ENCODE measurements at regions not wholly inside any gene's neighbourhood (a gene's known extent, or its start where the extent isn't known, plus 50 kb on each side); places are given as distances from the start of the nearest gene placed in this dataset.

DNA sequence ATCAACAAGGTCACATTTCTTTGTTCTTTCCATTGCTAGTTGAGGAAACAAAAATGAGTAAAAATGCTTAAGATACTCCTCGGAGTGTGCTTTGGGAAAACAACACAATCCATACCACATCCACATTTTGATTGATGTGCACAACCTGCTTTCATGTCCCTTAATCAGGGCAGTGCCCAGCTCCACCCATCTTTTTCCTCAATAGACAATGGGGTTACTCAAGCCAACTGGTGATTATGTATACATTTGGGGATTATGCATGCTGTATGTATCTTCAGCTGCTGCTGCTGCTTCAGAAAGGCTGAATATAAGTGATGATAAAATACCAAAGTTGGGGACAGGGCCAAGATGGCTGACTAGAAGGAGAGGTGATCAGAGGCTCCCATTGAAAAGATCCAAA, 155.2 kb upstream of the VGLL2 start:
- Histone ChIP-seq H2BK12ac (ENCODE audit: low read length in 2 of 2) (no peak overlapping the region), H3K27ac (ENCODE audit: low read length, poor library complexity, severe bottlenecking) (no peak overlapping the region), H2BK5ac (ENCODE audit: low read depth, low read length, poor library complexity, severe bottlenecking) (no peak overlapping the region), H4K8ac (ENCODE audit: low read length) (no peak overlapping the region), H3K9me3 (ENCODE audit: control insufficient read depth, low read length) (peaks cover 3% of the 10 kb centered on the region), H3K9ac (ENCODE audit: low read length) (no peak overlapping the region), H3K4me1 (ENCODE audit: control insufficient read depth, insufficient read depth, low read depth, low read length) (no peaks in the 10 kb centered on the region), H3K23ac (ENCODE audit: low read length in 2 of 2) (no peak overlapping the region), H2AFZ (ENCODE audit: low read depth, low read length) (no peak overlapping the region), H4K91ac (ENCODE audit: low read length) (no peak overlapping the region), H2AK5ac (ENCODE audit: low read length, severe bottlenecking) (no peak overlapping the region), H2BK120ac (ENCODE audit: low read depth, low read length) (no peak overlapping the region), H3K4me3 (ENCODE audit: insufficient read depth in 1 of 2, low read depth in 1 of 2, low read length in 2 of 2) (no peak overlapping the region), H3K4ac (ENCODE audit: low read depth in 1 of 2, low read length in 2 of 2) (no peak overlapping the region), H3K79me1 (replicated peaks; ENCODE audit: low read length, poor library complexity, severe bottlenecking) (no peaks in the 10 kb centered on the region), H3K27me3 (ENCODE audit: control insufficient read depth in 1 of 2, insufficient read depth in 1 of 2, low read length in 2 of 2) (no peaks in the 10 kb centered on the region), H3K36me3 (ENCODE audit: control insufficient read depth in 1 of 2, insufficient read depth in 2 of 2, low read depth in 1 of 2, low read length in 2 of 2) (no peaks in the 10 kb centered on the region), H3K4me2 (ENCODE audit: low read length, poor library complexity, severe bottlenecking) (no peak overlapping the region), H3K14ac (ENCODE audit: low read length in 2 of 2) (no peak overlapping the region), H3K18ac (ENCODE audit: low read depth in 1 of 2, low read length in 2 of 2) (no peak overlapping the region), H2BK15ac (ENCODE audit: low read depth, poor library complexity, severe bottlenecking) (no peak overlapping the region)
- no peak for DNase-seq
- WGBS, result 60% methylated on average over 1 of the region's 1 CpG

DNA sequence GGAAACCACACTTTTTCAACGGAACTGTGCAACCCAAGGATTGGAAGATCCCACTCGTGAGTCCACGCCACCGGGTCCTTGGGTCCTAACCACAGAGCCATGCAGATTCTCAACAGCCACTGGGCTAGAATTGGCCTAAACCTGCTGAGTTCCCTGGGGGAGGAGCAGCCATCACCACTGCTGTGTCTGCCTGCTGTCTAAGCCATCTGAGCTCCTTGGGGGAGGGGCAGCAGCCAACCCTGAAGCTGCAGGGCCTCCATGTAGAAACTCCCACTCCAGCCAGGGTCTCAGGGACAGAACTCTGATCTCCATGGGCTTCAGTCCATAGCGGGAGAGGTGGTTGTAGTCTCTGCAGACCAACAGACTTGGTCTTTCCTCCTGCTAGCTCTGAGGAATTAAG, 154.6 kb upstream of the VGLL2 start:
- no peaks in the 10 kb centered on the region for H3K4me1 ChIP-seq (ENCODE audit: control insufficient read depth, insufficient read depth, low read depth, low read length)
- peaks cover 3% of the 10 kb centered on the region for H3K9me3 ChIP-seq (ENCODE audit: control insufficient read depth, low read length)
- no peak overlapping the region for H3K4me2 ChIP-seq (ENCODE audit: low read length, poor library complexity, severe bottlenecking)
- H2BK120ac ChIP-seq (ENCODE audit: low read depth, low read length), result no peak overlapping the region
- no peak overlapping the region for H3K27ac ChIP-seq (ENCODE audit: low read length, poor library complexity, severe bottlenecking)
- 90% methylated on average over 5 of the region's 5 CpGs for WGBS
- H3K23ac ChIP-seq (ENCODE audit: low read length in 2 of 2), result no peak overlapping the region
- no peaks in the 10 kb centered on the region for H3K79me1 ChIP-seq (replicated peaks; ENCODE audit: low read length, poor library complexity, severe bottlenecking)
- no peak overlapping the region for H2AFZ ChIP-seq (ENCODE audit: low read depth, low read length)
- no peak overlapping the region for H4K91ac ChIP-seq (ENCODE audit: low read length)
- H2BK12ac ChIP-seq (ENCODE audit: low read length in 2 of 2), result no peak overlapping the region
- no peak for DNase-seq
- no peaks in the 10 kb centered on the region for H3K27me3 ChIP-seq (ENCODE audit: control insufficient read depth in 1 of 2, insufficient read depth in 1 of 2, low read length in 2 of 2)
- no peak overlapping the region for H3K18ac ChIP-seq (ENCODE audit: low read depth in 1 of 2, low read length in 2 of 2)
- H3K9ac ChIP-seq (ENCODE audit: low read length), result no peak overlapping the region
- no peak overlapping the region for H2BK15ac ChIP-seq (ENCODE audit: low read depth, poor library complexity, severe bottlenecking)
- no peak overlapping the region for H4K8ac ChIP-seq (ENCODE audit: low read length)
- no peak overlapping the region for H2BK5ac ChIP-seq (ENCODE audit: low read depth, low read length, poor library complexity, severe bottlenecking)
- H3K4me3 ChIP-seq (ENCODE audit: insufficient read depth in 1 of 2, low read depth in 1 of 2, low read length in 2 of 2), result no peak overlapping the region
- no peak overlapping the region for H3K4ac ChIP-seq (ENCODE audit: low read depth in 1 of 2, low read length in 2 of 2)
- H2AK5ac ChIP-seq (ENCODE audit: low read length, severe bottlenecking), result no peak overlapping the region
- H3K36me3 ChIP-seq (ENCODE audit: control insufficient read depth in 1 of 2, insufficient read depth in 2 of 2, low read depth in 1 of 2, low read length in 2 of 2), result no peaks in the 10 kb centered on the region
- H3K14ac ChIP-seq (ENCODE audit: low read length in 2 of 2), result no peak overlapping the region

DNA sequence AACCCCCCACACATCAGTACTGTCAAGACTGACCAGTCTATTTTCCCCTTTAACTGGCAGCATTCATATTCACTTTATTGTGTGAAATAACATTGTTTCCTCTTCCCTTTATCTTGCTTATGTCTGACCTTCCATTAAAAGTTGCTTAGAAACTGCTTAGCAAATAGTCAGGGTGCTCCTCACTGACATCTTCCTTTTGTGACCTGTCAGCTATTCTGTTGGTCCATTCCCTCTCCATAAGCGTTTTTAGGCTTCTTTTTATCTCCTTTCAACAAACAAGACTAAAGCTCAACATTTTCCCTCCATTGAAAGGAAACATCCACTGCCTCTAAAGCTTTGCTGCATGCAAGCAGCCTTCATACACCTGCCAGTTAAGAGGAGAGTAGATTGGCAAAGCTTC, 147.7 kb upstream of the VGLL2 start:
- Histone ChIP-seq H2BK120ac (ENCODE audit: low read depth, low read length) (no peak overlapping the region), H2BK12ac (ENCODE audit: low read length in 2 of 2) (no peak overlapping the region), H3K23ac (ENCODE audit: low read length in 2 of 2) (no peak overlapping the region), H3K79me1 (replicated peaks; ENCODE audit: low read length, poor library complexity, severe bottlenecking) (no peaks in the 10 kb centered on the region), H3K4me2 (ENCODE audit: low read length, poor library complexity, severe bottlenecking) (no peak overlapping the region), H3K4ac (ENCODE audit: low read depth in 1 of 2, low read length in 2 of 2) (no peak overlapping the region), H2AK5ac (ENCODE audit: low read length, severe bottlenecking) (no peak overlapping the region), H2BK5ac (ENCODE audit: low read depth, low read length, poor library complexity, severe bottlenecking) (no peak overlapping the region), H4K8ac (ENCODE audit: low read length) (no peak overlapping the region), H3K14ac (ENCODE audit: low read length in 2 of 2) (no peak overlapping the region), H3K4me3 (ENCODE audit: insufficient read depth in 1 of 2, low read depth in 1 of 2, low read length in 2 of 2) (no peak overlapping the region), H3K36me3 (ENCODE audit: control insufficient read depth in 1 of 2, insufficient read depth in 2 of 2, low read depth in 1 of 2, low read length in 2 of 2) (no peaks in the 10 kb centered on the region), H4K91ac (ENCODE audit: low read length) (no peak overlapping the region), H2AFZ (ENCODE audit: low read depth, low read length) (no peak overlapping the region), H3K4me1 (ENCODE audit: control insufficient read depth, insufficient read depth, low read depth, low read length) (no peaks in the 10 kb centered on the region), H3K9ac (ENCODE audit: low read length) (no peak overlapping the region), H3K27me3 (ENCODE audit: control insufficient read depth in 1 of 2, insufficient read depth in 1 of 2, low read length in 2 of 2) (no peaks in the 10 kb centered on the region), H3K9me3 (ENCODE audit: control insufficient read depth, low read length) (no peaks in the 10 kb centered on the region), H3K18ac (ENCODE audit: low read depth in 1 of 2, low read length in 2 of 2) (no peak overlapping the region), H3K27ac (ENCODE audit: low read length, poor library complexity, severe bottlenecking) (no peak overlapping the region), H2BK15ac (ENCODE audit: low read depth, poor library complexity, severe bottlenecking) (no peak overlapping the region)
- WGBS, result 56% methylated on average over 1 of the region's 1 CpG
- no peak for DNase-seq

DNA sequence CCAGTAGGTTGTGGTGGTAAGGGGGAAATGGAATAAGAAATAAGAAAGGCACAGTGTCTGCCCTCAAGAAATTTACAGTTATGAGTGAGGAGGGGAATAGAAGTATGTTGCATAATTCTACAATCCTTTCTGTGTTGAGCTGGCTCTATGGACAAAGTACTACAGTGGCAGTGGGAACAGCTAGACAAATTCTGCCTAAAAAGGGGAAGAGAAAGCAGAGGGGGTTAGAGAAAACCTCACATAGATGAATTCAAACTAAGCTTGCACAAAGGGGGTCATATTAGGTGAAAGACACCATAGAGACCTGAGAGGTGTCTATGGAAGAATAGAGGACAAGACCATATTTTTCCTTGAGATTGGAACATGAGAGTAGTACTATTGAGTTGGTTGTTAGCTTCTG, 146.9 kb upstream of the VGLL2 start:
- no peak for DNase-seq
- Histone ChIP-seq H3K9ac (ENCODE audit: low read length) (no peak overlapping the region), H3K4ac (ENCODE audit: low read depth in 1 of 2, low read length in 2 of 2) (no peak overlapping the region), H3K27me3 (ENCODE audit: control insufficient read depth in 1 of 2, insufficient read depth in 1 of 2, low read length in 2 of 2) (no peaks in the 10 kb centered on the region), H3K23ac (ENCODE audit: low read length in 2 of 2) (no peak overlapping the region), H2BK15ac (ENCODE audit: low read depth, poor library complexity, severe bottlenecking) (no peak overlapping the region), H3K4me1 (ENCODE audit: control insufficient read depth, insufficient read depth, low read depth, low read length) (no peaks in the 10 kb centered on the region), H3K4me3 (ENCODE audit: insufficient read depth in 1 of 2, low read depth in 1 of 2, low read length in 2 of 2) (no peak overlapping the region), H3K79me1 (replicated peaks; ENCODE audit: low read length, poor library complexity, severe bottlenecking) (no peaks in the 10 kb centered on the region), H3K36me3 (ENCODE audit: control insufficient read depth in 1 of 2, insufficient read depth in 2 of 2, low read depth in 1 of 2, low read length in 2 of 2) (no peaks in the 10 kb centered on the region), H3K18ac (ENCODE audit: low read depth in 1 of 2, low read length in 2 of 2) (no peak overlapping the region), H4K8ac (ENCODE audit: low read length) (no peak overlapping the region), H4K91ac (ENCODE audit: low read length) (no peak overlapping the region), H3K14ac (ENCODE audit: low read length in 2 of 2) (no peak overlapping the region), H3K27ac (ENCODE audit: low read length, poor library complexity, severe bottlenecking) (no peak overlapping the region), H3K9me3 (ENCODE audit: control insufficient read depth, low read length) (no peaks in the 10 kb centered on the region), H2BK120ac (ENCODE audit: low read depth, low read length) (no peak overlapping the region), H2BK12ac (ENCODE audit: low read length in 2 of 2) (no peak overlapping the region), H2AFZ (ENCODE audit: low read depth, low read length) (no peak overlapping the region), H2AK5ac (ENCODE audit: low read length, severe bottlenecking) (no peak overlapping the region), H2BK5ac (ENCODE audit: low read depth, low read length, poor library complexity, severe bottlenecking) (no peak overlapping the region), H3K4me2 (ENCODE audit: low read length, poor library complexity, severe bottlenecking) (no peak overlapping the region)
